HG03196 (cell line): ENCODE measurements at regions not wholly inside any gene's neighbourhood (a gene's known extent, or its start where the extent isn't known, plus 50 kb on each side); places are given as distances from the start of the nearest gene placed in this dataset.
A peak's percentile ranks its signal among the peaks of the same experiment; 100 is the strongest.
"Not testable (repeated sequence)": the region's sequence is repeated elsewhere in the genome, so short reads cannot be mapped to it uniquely, and the experiment has no call there.

ENCODE experiments used
- ATAC-seq: cut with Tn5 transposase; IDR thresholded peaks from one replicate; pipeline ENCODE4 v1.9.1; 2021; ENCODE audit not compliant: unreplicated experiment

- ATAC-seq, result peak; percentile 48
Observed at GRCh38 chr6:137610702-137611101, 116.5 kb upstream of the OLIG3 start.

GRCh38 chr6:137623293-137623692, 129.1 kb upstream of the OLIG3 start:
- ATAC-seq, result no peak

GRCh38 chr6:137625100-137625661, 131.0 kb upstream of the OLIG3 start:
- no peak for ATAC-seq

GRCh38 chr6:137625808-137626207, 131.6 kb upstream of the OLIG3 start:
- ATAC-seq, result no peak

GRCh38 chr6:137630666-137631065, 136.5 kb upstream of the OLIG3 start:
- no peak for ATAC-seq

- no peak for ATAC-seq
Observed at GRCh38 chr6:137631323-137631722, 137.1 kb upstream of the OLIG3 start.

GRCh38 chr6:137634177-137634576, 140.0 kb upstream of the OLIG3 start:
- not testable (repeated sequence) for ATAC-seq

GRCh38 chr6:137637121-137637520, 142.9 kb upstream of the OLIG3 start:
- no peak for ATAC-seq

GRCh38 chr6:137638926-137639706, 144.9 kb upstream of the OLIG3 start:
- ATAC-seq, result no peak

- ATAC-seq, result no peak
Observed at GRCh38 chr6:137640086-137640485, 145.9 kb upstream of the OLIG3 start.

GRCh38 chr6:137641474-137642077, 147.4 kb upstream of the OLIG3 start:
- ATAC-seq, result peak; percentile 64

- ATAC-seq, result not testable (repeated sequence)
Observed at GRCh38 chr6:137643210-137643609, 149.0 kb upstream of the OLIG3 start.

- ATAC-seq, result not testable (repeated sequence)
Observed at GRCh38 chr6:137643644-137644043, 149.4 kb upstream of the OLIG3 start.

GRCh38 chr6:137645850-137646249, 151.7 kb upstream of the OLIG3 start:
- ATAC-seq, result no peak

GRCh38 chr6:137646484-137646883, 152.3 kb upstream of the OLIG3 start:
- ATAC-seq, result no peak

GRCh38 chr6:137647762-137648447, 153.7 kb upstream of the OLIG3 start:
- ATAC-seq, result no peak

- no peak for ATAC-seq
Observed at GRCh38 chr6:137650720-137651119, 156.5 kb upstream of the OLIG3 start.

- no peak for ATAC-seq
Observed at GRCh38 chr6:137651178-137651577, 157.0 kb upstream of the OLIG3 start.

GRCh38 chr6:137651591-137652335, 157.6 kb upstream of the OLIG3 start:
- ATAC-seq, result no peak

- ATAC-seq, result no peak
Observed at GRCh38 chr6:137652961-137653705, 158.9 kb upstream of the OLIG3 start.
